Osteocyte (in vitro differentiated cells): ENCODE measurements at regions not wholly inside any gene's neighbourhood (a gene's known extent, or its start where the extent isn't known, plus 50 kb on each side); places are given as distances from the start of the nearest gene placed in this dataset.

Source experiments
- DNase-seq: peaks from one replicate; pipeline ENCODE4 v3.0.0; 2021; ENCODE audit warnings: mixed read lengths; ENCODE audit not compliant: unreplicated experiment; ENCODE audit errors: extremely low spot score
- H3K27ac Mint-ChIP-seq: one replicate; pipeline ENCODE4 v1.8.0; 2021; ENCODE audit warnings: mild to moderate bottlenecking, mixed read lengths; ENCODE audit not compliant: unreplicated experiment
- H3K27me3 Mint-ChIP-seq: one replicate; pipeline ENCODE4 v1.8.0; 2021; ENCODE audit warnings: mixed read lengths; ENCODE audit not compliant: unreplicated experiment
- H3K36me3 Mint-ChIP-seq: one replicate; pipeline ENCODE4 v1.8.0; 2021; ENCODE audit warnings: mixed read lengths; ENCODE audit not compliant: unreplicated experiment
- H3K4me1 Mint-ChIP-seq: one replicate; pipeline ENCODE4 v1.8.0; 2021; ENCODE audit warnings: mixed read lengths; ENCODE audit not compliant: unreplicated experiment
- H3K4me3 Mint-ChIP-seq: one replicate; pipeline ENCODE4 v1.8.0; 2021; ENCODE audit warnings: mild to moderate bottlenecking, moderate library complexity, mixed read lengths; ENCODE audit not compliant: unreplicated experiment
- H3K9me3 Mint-ChIP-seq: one replicate; pipeline ENCODE4 v1.8.0; 2021; ENCODE audit warnings: mixed read lengths; ENCODE audit not compliant: unreplicated experiment
- TF ChIP-seq, protein P1 (sequence below): fragments of 200-600 bp; sonication (generic); IDR thresholded peaks from 2 replicates; pipeline ENCODE4 v1.5.0; 2021; ENCODE audit warnings: antibody characterized with exemption, mild to moderate bottlenecking, moderate library complexity

DNA sequence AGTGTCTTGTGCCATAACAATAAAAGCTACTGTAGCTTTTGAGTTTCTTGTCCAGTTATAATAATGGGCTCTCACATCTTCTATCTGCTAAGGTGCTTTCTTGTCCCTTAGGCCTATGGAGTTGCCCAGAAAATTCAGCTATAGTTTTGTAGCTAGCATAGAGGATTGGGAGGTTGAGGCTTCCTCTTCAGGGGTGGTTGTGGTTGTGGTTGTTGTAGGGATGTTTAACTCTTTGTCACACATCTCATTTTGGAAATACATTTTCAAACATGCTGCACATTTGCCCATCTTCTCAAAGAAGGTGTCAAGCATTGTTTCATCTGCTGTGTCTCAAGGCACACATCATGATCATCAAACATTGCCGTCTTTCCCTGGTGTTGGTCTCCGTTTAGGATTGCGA is 65.0 kb downstream of the ATXN3L start:
- Mint-ChIP-seq H3K27ac (peak overlapping the region; percentile 27), H3K27me3 (no peaks in the 10 kb centered on the region), H3K36me3 (no peaks in the 10 kb centered on the region), H3K9me3 (peaks cover 13% of the 10 kb centered on the region), H3K4me3 (no peak overlapping the region), H3K4me1 (peaks cover 45% of the 10 kb centered on the region)
- no peak for DNase-seq
- TF ChIP-seq, protein P1, sequence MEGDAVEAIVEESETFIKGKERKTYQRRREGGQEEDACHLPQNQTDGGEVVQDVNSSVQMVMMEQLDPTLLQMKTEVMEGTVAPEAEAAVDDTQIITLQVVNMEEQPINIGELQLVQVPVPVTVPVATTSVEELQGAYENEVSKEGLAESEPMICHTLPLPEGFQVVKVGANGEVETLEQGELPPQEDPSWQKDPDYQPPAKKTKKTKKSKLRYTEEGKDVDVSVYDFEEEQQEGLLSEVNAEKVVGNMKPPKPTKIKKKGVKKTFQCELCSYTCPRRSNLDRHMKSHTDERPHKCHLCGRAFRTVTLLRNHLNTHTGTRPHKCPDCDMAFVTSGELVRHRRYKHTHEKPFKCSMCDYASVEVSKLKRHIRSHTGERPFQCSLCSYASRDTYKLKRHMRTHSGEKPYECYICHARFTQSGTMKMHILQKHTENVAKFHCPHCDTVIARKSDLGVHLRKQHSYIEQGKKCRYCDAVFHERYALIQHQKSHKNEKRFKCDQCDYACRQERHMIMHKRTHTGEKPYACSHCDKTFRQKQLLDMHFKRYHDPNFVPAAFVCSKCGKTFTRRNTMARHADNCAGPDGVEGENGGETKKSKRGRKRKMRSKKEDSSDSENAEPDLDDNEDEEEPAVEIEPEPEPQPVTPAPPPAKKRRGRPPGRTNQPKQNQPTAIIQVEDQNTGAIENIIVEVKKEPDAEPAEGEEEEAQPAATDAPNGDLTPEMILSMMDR, result no peak

GRCh38 chrX:13254076-13254785 is 65.6 kb downstream of the ATXN3L start:
- peaks cover 13% of the 10 kb centered on the region for H3K9me3 Mint-ChIP-seq

DNA sequence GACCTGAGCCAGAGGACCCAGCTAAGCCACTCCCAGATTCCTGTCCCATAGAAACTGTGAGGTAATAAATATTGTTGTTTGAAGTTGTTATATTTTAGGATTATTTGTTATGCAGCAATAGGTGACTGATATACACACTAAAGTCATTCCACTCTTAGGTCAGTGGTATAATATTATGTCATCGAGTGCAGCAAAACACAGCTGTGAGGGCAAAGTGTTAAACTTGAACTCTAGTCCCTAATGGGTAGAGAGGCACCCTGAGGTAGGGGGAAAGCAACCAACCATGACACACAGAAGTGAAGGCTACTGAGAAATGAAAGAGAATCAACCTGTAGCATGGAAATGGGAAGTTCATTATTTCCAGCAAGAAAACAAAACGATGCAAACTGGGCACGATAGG is 66.6 kb downstream of the ATXN3L start:
- no peaks in the 10 kb centered on the region for H3K27me3 Mint-ChIP-seq
- TF ChIP-seq, protein P1, result no peak
- no peak for DNase-seq
- no peak overlapping the region for H3K4me3 Mint-ChIP-seq
- peak overlapping the region; percentile 88 for H3K27ac Mint-ChIP-seq
- peaks cover 61% of the 10 kb centered on the region for H3K4me1 Mint-ChIP-seq
- H3K36me3 Mint-ChIP-seq, result no peaks in the 10 kb centered on the region
- peaks cover 13% of the 10 kb centered on the region for H3K9me3 Mint-ChIP-seq

More at GRCh38 chrX:13254076-13254785, 65.6 kb downstream of the ATXN3L start:
- Mint-ChIP-seq H3K27me3 (no peaks in the 10 kb centered on the region), H3K36me3 (no peaks in the 10 kb centered on the region), H3K27ac (peak overlapping the region; percentile 27), H3K4me3 (no peak overlapping the region), H3K4me1 (peaks cover 52% of the 10 kb centered on the region)
- DNase-seq, result no peak
- TF ChIP-seq, protein P1, result no peak

- no peak for DNase-seq
- Mint-ChIP-seq H3K9me3 (peaks cover 13% of the 10 kb centered on the region), H3K4me3 (no peak overlapping the region), H3K4me1 (peaks cover 65% of the 10 kb centered on the region), H3K27me3 (no peaks in the 10 kb centered on the region), H3K36me3 (no peaks in the 10 kb centered on the region), H3K27ac (peak overlapping the region; percentile 88)
- TF ChIP-seq, protein P1, result no peak
Measured at GRCh38 chrX:13252726-13253125, 67.1 kb downstream of the ATXN3L start.

- H3K27ac Mint-ChIP-seq, result peak overlapping the region; percentile 76
- DNase-seq, result no peak
- no peaks in the 10 kb centered on the region for H3K36me3 Mint-ChIP-seq
- H3K4me1 Mint-ChIP-seq, result peaks cover 65% of the 10 kb centered on the region
- H3K9me3 Mint-ChIP-seq, result peaks cover 13% of the 10 kb centered on the region
- no peak overlapping the region for H3K4me3 Mint-ChIP-seq
- no peaks in the 10 kb centered on the region for H3K27me3 Mint-ChIP-seq
- TF ChIP-seq, protein P1, result no peak
Measured at GRCh38 chrX:13250826-13251580, 68.8 kb downstream of the ATXN3L start.
